ENCODE measurements at regions not wholly inside any gene's neighbourhood (a gene's known extent, or its start where the extent isn't known, plus 50 kb on each side); places are given as distances from the start of the nearest gene placed in this dataset.

- TF ChIP-seq, protein P1, sequence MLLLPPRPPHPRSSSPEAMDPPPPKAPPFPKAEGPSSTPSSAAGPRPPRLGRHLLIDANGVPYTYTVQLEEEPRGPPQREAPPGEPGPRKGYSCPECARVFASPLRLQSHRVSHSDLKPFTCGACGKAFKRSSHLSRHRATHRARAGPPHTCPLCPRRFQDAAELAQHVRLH (tag by site-specific recombination; IDR thresholded peaks at IDR 0.05), result no peak
- TF ChIP-seq, protein P2, sequence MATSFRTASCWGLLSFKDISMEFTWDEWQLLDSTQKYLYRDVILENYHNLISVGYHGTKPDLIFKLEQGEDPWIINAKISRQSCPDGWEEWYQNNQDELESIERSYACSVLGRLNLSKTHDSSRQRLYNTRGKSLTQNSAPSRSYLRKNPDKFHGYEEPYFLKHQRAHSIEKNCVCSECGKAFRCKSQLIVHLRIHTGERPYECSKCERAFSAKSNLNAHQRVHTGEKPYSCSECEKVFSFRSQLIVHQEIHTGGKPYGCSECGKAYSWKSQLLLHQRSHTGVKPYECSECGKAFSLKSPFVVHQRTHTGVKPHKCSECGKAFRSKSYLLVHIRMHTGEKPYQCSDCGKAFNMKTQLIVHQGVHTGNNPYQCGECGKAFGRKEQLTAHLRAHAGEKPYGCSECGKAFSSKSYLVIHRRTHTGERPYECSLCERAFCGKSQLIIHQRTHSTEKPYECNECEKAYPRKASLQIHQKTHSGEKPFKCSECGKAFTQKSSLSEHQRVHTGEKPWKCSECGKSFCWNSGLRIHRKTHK (tag by site-specific recombination; IDR thresholded peaks at IDR 0.05), result no peak
- TF ChIP-seq, protein P3, sequence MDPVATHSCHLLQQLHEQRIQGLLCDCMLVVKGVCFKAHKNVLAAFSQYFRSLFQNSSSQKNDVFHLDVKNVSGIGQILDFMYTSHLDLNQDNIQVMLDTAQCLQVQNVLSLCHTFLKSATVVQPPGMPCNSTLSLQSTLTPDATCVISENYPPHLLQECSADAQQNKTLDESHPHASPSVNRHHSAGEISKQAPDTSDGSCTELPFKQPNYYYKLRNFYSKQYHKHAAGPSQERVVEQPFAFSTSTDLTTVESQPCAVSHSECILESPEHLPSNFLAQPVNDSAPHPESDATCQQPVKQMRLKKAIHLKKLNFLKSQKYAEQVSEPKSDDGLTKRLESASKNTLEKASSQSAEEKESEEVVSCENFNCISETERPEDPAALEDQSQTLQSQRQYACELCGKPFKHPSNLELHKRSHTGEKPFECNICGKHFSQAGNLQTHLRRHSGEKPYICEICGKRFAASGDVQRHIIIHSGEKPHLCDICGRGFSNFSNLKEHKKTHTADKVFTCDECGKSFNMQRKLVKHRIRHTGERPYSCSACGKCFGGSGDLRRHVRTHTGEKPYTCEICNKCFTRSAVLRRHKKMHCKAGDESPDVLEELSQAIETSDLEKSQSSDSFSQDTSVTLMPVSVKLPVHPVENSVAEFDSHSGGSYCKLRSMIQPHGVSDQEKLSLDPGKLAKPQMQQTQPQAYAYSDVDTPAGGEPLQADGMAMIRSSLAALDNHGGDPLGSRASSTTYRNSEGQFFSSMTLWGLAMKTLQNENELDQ (tag by site-specific recombination; IDR thresholded peaks at IDR 0.05; ENCODE audit: low read depth), result no peak
Measured at GRCh38 chrX:15167826-15168225, 102.1 kb downstream of the ASB9 start (continued).

- H3K4me3 ChIP-seq (ENCODE audit: low read depth, low read length), result no peak overlapping the region
- H3K27ac ChIP-seq (ENCODE audit: extremely low read depth, low read depth, low read length), result no peak overlapping the region
- ChIA-PET POLR2A (no interaction called here), CTCF (interaction anchor here (0.9 kb wide), 1 partner anchor 183 kb away, joined by 4 read pairs; no protein-coding TSS in a partner anchor)
- H3K36me3 ChIP-seq (ENCODE audit: control insufficient read depth in 2 of 2, insufficient read depth in 1 of 2, low read length in 2 of 2), result no peaks in the 10 kb centered on the region
- TF ChIP-seq ZNF184 (tag by site-specific recombination; IDR thresholded peaks at IDR 0.05) (no peak), ELK4 (IDR thresholded peaks at IDR 0.05; ENCODE audit: borderline replicate concordance, low read depth, low read length) (no peak), ZNF138 (tag by site-specific recombination; IDR thresholded peaks at IDR 0.05; ENCODE audit: borderline replicate concordance) (no peak), ZNF548 (tag by site-specific recombination; IDR thresholded peaks at IDR 0.05) (no peak), ZNF114 (tag by site-specific recombination; IDR thresholded peaks at IDR 0.05) (no peak), ZNF660 (tag by site-specific recombination; IDR thresholded peaks at IDR 0.05) (no peak), ZIC2 (tag by site-specific recombination; IDR thresholded peaks at IDR 0.05) (no peak), PRDM4 (tag by site-specific recombination; IDR thresholded peaks at IDR 0.05) (no peak), ZNF658 (tag by site-specific recombination; IDR thresholded peaks at IDR 0.05) (no peak)
- TF ChIP-seq, protein P4, sequence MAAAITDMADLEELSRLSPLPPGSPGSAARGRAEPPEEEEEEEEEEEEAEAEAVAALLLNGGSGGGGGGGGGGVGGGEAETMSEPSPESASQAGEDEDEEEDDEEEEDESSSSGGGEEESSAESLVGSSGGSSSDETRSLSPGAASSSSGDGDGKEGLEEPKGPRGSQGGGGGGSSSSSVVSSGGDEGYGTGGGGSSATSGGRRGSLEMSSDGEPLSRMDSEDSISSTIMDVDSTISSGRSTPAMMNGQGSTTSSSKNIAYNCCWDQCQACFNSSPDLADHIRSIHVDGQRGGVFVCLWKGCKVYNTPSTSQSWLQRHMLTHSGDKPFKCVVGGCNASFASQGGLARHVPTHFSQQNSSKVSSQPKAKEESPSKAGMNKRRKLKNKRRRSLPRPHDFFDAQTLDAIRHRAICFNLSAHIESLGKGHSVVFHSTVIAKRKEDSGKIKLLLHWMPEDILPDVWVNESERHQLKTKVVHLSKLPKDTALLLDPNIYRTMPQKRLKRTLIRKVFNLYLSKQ (tag by site-specific recombination; IDR thresholded peaks at IDR 0.05; ENCODE audit: borderline replicate concordance), result no peak
- TF ChIP-seq, protein P5, sequence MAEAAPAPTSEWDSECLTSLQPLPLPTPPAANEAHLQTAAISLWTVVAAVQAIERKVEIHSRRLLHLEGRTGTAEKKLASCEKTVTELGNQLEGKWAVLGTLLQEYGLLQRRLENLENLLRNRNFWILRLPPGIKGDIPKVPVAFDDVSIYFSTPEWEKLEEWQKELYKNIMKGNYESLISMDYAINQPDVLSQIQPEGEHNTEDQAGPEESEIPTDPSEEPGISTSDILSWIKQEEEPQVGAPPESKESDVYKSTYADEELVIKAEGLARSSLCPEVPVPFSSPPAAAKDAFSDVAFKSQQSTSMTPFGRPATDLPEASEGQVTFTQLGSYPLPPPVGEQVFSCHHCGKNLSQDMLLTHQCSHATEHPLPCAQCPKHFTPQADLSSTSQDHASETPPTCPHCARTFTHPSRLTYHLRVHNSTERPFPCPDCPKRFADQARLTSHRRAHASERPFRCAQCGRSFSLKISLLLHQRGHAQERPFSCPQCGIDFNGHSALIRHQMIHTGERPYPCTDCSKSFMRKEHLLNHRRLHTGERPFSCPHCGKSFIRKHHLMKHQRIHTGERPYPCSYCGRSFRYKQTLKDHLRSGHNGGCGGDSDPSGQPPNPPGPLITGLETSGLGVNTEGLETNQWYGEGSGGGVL (tag by site-specific recombination; IDR thresholded peaks at IDR 0.05), result no peak
- no peaks in the 10 kb centered on the region for H3K9me3 ChIP-seq (ENCODE audit: control insufficient read depth, insufficient read depth, low read depth, low read length)
- H3K4me1 ChIP-seq (ENCODE audit: control insufficient read depth, insufficient read depth, low read length), result no peaks in the 10 kb centered on the region
Measured at GRCh38 chrX:15165832-15166231, 104.1 kb downstream of the ASB9 start.

Measured in HEK293 (cell line).